ENCODE measurements at regions not wholly inside any gene's neighbourhood (a gene's known extent, or its start where the extent isn't known, plus 50 kb on each side); places are given as distances from the start of the nearest gene placed in this dataset.
A peak's percentile ranks its signal among the peaks of the same experiment; 100 is the strongest.

DNA sequence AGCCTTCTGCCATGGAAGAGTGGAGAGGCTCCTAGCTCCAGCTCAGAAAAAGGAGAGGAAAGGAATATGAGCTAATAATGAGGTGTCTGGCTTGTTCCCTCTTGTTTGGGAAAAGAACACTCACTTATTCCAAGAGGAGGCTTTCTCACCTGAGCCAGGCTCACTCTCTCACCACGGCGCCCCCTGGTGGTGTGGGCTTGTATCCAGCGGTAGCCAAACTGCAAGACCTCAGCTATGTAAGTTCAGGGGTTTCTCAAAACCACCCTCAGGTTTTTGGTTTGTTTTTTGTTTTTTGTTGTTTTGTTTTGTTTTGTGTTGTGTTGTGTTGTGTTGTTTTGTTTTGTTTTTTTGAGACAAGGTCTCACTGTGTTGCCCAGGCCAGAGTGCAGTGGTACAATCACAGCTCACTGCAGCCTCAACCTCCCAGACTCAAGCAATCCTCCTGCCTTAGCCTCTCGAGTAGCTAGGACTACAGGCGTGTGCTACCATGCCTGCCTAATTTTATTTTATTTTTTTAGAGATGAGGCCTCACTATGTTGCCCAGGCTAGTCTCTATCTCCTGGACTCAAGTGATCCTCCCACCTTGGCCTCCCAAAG is 124.0 kb downstream of the TMEM130 start:
- Histone ChIP-seq H3K4me3 (no peak overlapping the region), H3K9me3 (peaks cover 0 to 29% (median 0%) of the 10 kb centered on the region in 4 donors), H3K36me3 (no peaks in the 10 kb centered on the region), H3K27ac (no peak overlapping the region), H3K4me1 (no peaks in the 10 kb centered on the region), H3K27me3 (no peaks in the 10 kb centered on the region)
- TF ChIP-seq, protein P1, sequence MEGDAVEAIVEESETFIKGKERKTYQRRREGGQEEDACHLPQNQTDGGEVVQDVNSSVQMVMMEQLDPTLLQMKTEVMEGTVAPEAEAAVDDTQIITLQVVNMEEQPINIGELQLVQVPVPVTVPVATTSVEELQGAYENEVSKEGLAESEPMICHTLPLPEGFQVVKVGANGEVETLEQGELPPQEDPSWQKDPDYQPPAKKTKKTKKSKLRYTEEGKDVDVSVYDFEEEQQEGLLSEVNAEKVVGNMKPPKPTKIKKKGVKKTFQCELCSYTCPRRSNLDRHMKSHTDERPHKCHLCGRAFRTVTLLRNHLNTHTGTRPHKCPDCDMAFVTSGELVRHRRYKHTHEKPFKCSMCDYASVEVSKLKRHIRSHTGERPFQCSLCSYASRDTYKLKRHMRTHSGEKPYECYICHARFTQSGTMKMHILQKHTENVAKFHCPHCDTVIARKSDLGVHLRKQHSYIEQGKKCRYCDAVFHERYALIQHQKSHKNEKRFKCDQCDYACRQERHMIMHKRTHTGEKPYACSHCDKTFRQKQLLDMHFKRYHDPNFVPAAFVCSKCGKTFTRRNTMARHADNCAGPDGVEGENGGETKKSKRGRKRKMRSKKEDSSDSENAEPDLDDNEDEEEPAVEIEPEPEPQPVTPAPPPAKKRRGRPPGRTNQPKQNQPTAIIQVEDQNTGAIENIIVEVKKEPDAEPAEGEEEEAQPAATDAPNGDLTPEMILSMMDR (IDR thresholded peaks at IDR 0.05): peak in 2 of 5 experiments; percentile 36 to 44
- TF ChIP-seq EP300 (IDR thresholded peaks at IDR 0.05): no peak
- DNase-seq (ENCODE audit: low spot score in 2 of 2): peak in 1 of 2 donors; percentile 9
- 32 to 33% methylated on average over 5 of the region's 5 CpGs for WGBS, 2 donors

DNA sequence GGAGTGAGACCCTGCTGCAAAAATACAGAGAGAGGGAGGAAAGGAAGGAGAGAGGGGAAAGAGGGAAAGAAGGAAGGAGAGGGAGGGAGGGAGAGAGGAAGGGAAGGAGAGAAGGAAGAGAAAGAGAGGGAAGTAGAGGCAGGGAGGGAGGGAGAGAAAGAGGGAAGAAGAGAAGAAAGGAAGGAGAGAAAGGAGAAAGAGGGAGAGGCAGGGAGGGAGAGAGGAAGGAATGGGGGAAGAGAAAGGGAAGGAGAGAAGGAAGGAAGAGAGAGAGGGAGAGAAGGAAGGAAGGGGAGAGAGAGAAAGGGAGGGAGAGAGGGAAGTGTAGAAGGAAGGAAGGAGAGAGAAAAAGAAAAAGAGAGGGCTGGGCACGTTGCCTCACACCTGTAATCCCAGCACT is 121.7 kb downstream of the TMEM130 start:
- 36 to 40% methylated on average over 1 of the region's 1 CpG for WGBS, 2 donors
- H3K36me3 ChIP-seq: no peaks in the 10 kb centered on the region
- H3K4me3 ChIP-seq: no peak overlapping the region
- H3K9me3 ChIP-seq: peaks cover 0 to 21% (median 0%) of the 10 kb centered on the region in 4 donors
- H3K4me1 ChIP-seq: no peaks in the 10 kb centered on the region
- no peak for DNase-seq (ENCODE audit: low spot score in 2 of 2)
- TF ChIP-seq, protein P1 (IDR thresholded peaks at IDR 0.05): no peak
- TF ChIP-seq EP300 (IDR thresholded peaks at IDR 0.05): no peak
- no peak for TF ChIP-seq POLR2A (IDR thresholded peaks at IDR 0.05)
- no peak overlapping the region for H3K27ac ChIP-seq
- H3K27me3 ChIP-seq: no peaks in the 10 kb centered on the region

DNA sequence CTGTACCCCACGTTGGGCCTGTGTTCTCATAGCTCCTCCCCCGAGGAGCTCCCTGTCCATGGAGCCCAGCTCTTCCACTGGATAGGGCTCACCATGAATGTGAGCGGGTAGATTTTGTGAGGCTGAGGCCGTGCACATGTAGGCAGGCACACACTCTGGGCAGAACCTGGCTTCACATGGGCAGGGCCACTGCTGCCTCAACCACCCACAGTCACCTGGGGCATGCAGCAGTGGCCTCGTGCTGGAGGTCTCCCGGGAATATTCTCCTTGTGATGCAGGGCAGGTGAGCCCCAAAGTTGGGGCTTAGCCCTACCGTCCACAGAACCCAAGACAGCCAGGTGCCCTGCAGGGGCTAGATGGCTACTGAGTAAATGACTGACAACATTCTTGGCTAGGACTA is 116.6 kb downstream of the TMEM130 start:
- DNase-seq (ENCODE audit: low spot score in 2 of 2): no peak
- Histone ChIP-seq H3K4me1 (no peaks in the 10 kb centered on the region), H3K36me3 (no peaks in the 10 kb centered on the region), H3K4me3 (no peak overlapping the region), H3K27me3 (no peaks in the 10 kb centered on the region), H3K27ac (no peak overlapping the region), H3K9me3 (peaks cover 0 to under 1% (median 0%) of the 10 kb centered on the region in 4 donors)
- 86 to 93% methylated on average over 7 of the region's 7 CpGs for WGBS, 2 donors
- TF ChIP-seq, protein P1 (IDR thresholded peaks at IDR 0.05): no peak
- TF ChIP-seq POLR2A (IDR thresholded peaks at IDR 0.05) (no peak), EP300 (IDR thresholded peaks at IDR 0.05) (no peak)

DNA sequence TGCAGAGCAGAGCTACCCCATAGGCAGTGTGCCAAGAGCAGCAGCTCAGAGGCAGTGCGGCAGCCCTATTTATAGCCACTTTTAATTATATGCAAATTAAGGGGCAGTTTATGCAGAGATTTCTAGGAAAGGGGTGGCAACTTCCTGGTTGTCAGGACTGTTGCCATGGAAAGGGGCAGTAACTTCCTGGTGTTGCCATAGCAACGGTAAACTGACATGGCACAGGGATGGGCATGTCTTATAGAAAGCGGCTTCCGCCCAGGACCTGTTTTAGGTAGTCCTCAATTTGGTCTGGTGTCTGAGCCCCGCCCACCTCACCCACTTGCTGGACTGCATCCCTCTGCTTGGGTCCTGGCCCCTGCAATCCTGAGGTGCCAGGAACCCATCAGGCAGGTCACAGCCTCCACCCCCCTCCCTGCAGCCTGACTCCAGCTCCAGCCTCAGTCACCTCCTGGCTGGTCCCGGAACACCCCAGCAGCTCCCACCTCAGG is 115.8 kb downstream of the TMEM130 start:
- H3K4me3 ChIP-seq: no peak overlapping the region
- DNase-seq (ENCODE audit: low spot score in 2 of 2): no peak
- no peak overlapping the region for H3K27ac ChIP-seq
- H3K9me3 ChIP-seq: peaks cover 0 to 7% (median 0%) of the 10 kb centered on the region in 4 donors
- H3K4me1 ChIP-seq: no peaks in the 10 kb centered on the region
- no peaks in the 10 kb centered on the region for H3K36me3 ChIP-seq
- no peak for TF ChIP-seq EP300 (IDR thresholded peaks at IDR 0.05)
- TF ChIP-seq, protein P1 (IDR thresholded peaks at IDR 0.05): no peak
- TF ChIP-seq POLR2A (IDR thresholded peaks at IDR 0.05): no peak
- 69 to 70% methylated on average over 6 of the region's 6 CpGs for WGBS, 2 donors
- no peaks in the 10 kb centered on the region for H3K27me3 ChIP-seq

DNA sequence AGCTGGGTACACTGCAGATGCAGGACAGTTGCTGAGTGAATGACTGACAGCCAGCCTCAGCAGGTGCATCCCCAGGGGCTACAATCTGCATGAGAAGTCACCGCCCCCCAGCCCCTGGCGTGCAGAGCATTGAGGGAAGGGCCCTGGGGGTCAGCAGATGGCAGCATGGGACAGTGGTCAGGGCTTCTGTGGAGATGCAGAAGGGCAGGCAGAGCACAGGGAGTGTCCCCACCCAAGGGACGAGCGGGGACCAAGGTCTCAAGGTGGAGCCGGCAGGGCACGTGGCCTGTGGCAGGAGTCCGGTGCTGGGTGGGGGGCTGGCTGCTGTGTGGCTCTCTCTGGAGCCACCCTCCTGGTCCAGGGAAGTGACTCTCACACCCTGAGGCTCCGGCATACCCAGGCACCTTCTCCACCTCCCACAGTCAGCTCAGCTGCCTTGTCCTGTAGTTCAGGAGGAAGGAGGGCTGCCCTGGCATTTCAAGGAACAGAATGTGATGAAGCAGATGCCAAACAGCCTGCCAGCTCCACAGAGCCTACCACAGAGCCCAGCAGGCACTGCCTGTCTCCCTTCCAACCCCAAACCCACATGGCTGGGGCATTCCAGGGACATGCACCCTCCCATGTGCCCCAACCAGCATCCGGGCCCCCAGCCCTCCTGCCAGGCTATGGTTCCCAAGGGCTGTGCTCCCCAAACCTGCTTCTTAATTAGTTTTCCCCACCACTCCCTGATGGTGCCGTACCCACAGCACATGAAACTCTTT is 114.5 kb downstream of the TMEM130 start:
- Histone ChIP-seq H3K27me3 (no peaks in the 10 kb centered on the region), H3K27ac (no peak overlapping the region), H3K9me3 (peaks cover 0 to 10% (median 0%) of the 10 kb centered on the region in 4 donors), H3K4me3 (no peak overlapping the region), H3K36me3 (no peaks in the 10 kb centered on the region), H3K4me1 (no peaks in the 10 kb centered on the region)
- 47 to 59% methylated on average over 8 to 10 of the region's 10 CpGs for WGBS, 2 donors
- TF ChIP-seq POLR2A (IDR thresholded peaks at IDR 0.05) (no peak), EP300 (IDR thresholded peaks at IDR 0.05) (no peak)
- TF ChIP-seq, protein P1 (IDR thresholded peaks at IDR 0.05): no peak
- no peak for DNase-seq (ENCODE audit: low spot score in 2 of 2)

Measured in tibial nerve (tissue), 4 donors.